Stimulated activated naive B cell treated with anti-CD40 and anti-IgM and Interleukin-4, amounts not matched to agents 10 μg/mL and 1 μg/mL and 100 μg/mL, for 72 hours (primary cell): ENCODE measurements at regions not wholly inside any gene's neighbourhood (a gene's known extent, or its start where the extent isn't known, plus 50 kb on each side); places are given as distances from the start of the nearest gene placed in this dataset.

ENCODE experiments used
- ATAC-seq, 2 donors: fragments of 150-1000 bp; cut with Tn5 transposase; replicated peaks; 2 replicates each; pipeline ENCODE4 v1.10.0; 2021; ENCODE audit warnings: moderate library complexity in 1 of 2
- DNase-seq: peaks from one replicate; pipeline ENCODE4 v3.0.0; 2021
- H3K27ac Mint-ChIP-seq: one replicate; pipeline ENCODE4 v1.8.0; 2022; ENCODE audit warnings: mild to moderate bottlenecking, mixed read lengths
- H3K27me3 Mint-ChIP-seq, 2 donors: one replicate each; pipeline ENCODE4 v1.8.0; 2022; ENCODE audit warnings: mixed read lengths in 2 of 2
- H3K36me3 Mint-ChIP-seq, 2 donors: one replicate each; pipeline ENCODE4 v1.8.0; 2022; ENCODE audit warnings: mixed read lengths in 2 of 2, mild to moderate bottlenecking in 1 of 2
- H3K4me1 Mint-ChIP-seq, 2 donors: one replicate each; pipeline ENCODE4 v1.8.0; 2022; ENCODE audit warnings: mixed read lengths in 2 of 2, mild to moderate bottlenecking in 1 of 2
- H3K4me3 Mint-ChIP-seq, 2 donors: one replicate each; pipeline ENCODE4 v1.8.0; 2022; ENCODE audit warnings: mild to moderate bottlenecking in 2 of 2, mixed read lengths in 2 of 2, moderate library complexity in 1 of 2
- H3K9me3 Mint-ChIP-seq, 2 donors: one replicate each; pipeline ENCODE4 v1.8.0; 2022; ENCODE audit warnings: mixed read lengths in 2 of 2, mild to moderate bottlenecking in 1 of 2

GRCh38 chr4:58935332-58935731 lies 1825.1 kb upstream of the IGFBP7 start:
- Mint-ChIP-seq H3K9me3 (peaks cover 2 to 3% of the 10 kb centered on the region in 2 donors), H3K27ac (no peak overlapping the region), H3K4me3 (no peak overlapping the region), H3K36me3 (no peaks in the 10 kb centered on the region), H3K4me1 (no peaks in the 10 kb centered on the region), H3K27me3 (no peaks in the 10 kb centered on the region)
- ATAC-seq (no peak), DNase-seq (no peak)

- DNase-seq, result no peak
- H3K4me3 Mint-ChIP-seq, result no peak overlapping the region
- H3K36me3 Mint-ChIP-seq, result no peaks in the 10 kb centered on the region
- no peaks in the 10 kb centered on the region for H3K27me3 Mint-ChIP-seq
- ATAC-seq, result no peak
- no peaks in the 10 kb centered on the region for H3K4me1 Mint-ChIP-seq
- H3K9me3 Mint-ChIP-seq, result peaks cover 0 to 3% of the 10 kb centered on the region in 2 donors
- no peak overlapping the region for H3K27ac Mint-ChIP-seq
Measured at GRCh38 chr4:58936436-58936835, 1826.3 kb upstream of the IGFBP7 start.

GRCh38 chr4:58940167-58940566 lies 1830.0 kb upstream of the IGFBP7 start:
- DNase-seq (no peak), ATAC-seq (no peak)
- no peaks in the 10 kb centered on the region for H3K4me1 Mint-ChIP-seq
- peaks cover 2 to 4% of the 10 kb centered on the region in 2 donors for H3K9me3 Mint-ChIP-seq
- H3K27me3 Mint-ChIP-seq, result no peaks in the 10 kb centered on the region
- no peak overlapping the region for H3K27ac Mint-ChIP-seq
- H3K4me3 Mint-ChIP-seq, result no peak overlapping the region
- H3K36me3 Mint-ChIP-seq, result no peaks in the 10 kb centered on the region

GRCh38 chr4:58941286-58941685 lies 1831.1 kb upstream of the IGFBP7 start:
- ATAC-seq, result no peak
- no peaks in the 10 kb centered on the region for H3K27me3 Mint-ChIP-seq
- H3K4me3 Mint-ChIP-seq, result no peak overlapping the region
- peaks cover 2 to 4% of the 10 kb centered on the region in 2 donors for H3K9me3 Mint-ChIP-seq
- H3K27ac Mint-ChIP-seq, result no peak overlapping the region
- DNase-seq, result no peak
- no peaks in the 10 kb centered on the region for H3K4me1 Mint-ChIP-seq
- no peaks in the 10 kb centered on the region for H3K36me3 Mint-ChIP-seq

- ATAC-seq (no peak), DNase-seq (no peak)
- Mint-ChIP-seq H3K9me3 (peaks cover 1 to 7% of the 10 kb centered on the region in 2 donors), H3K4me3 (no peak overlapping the region), H3K27me3 (no peaks in the 10 kb centered on the region), H3K36me3 (no peaks in the 10 kb centered on the region), H3K4me1 (no peaks in the 10 kb centered on the region), H3K27ac (no peak overlapping the region)
Measured at GRCh38 chr4:58953575-58953974, 1843.4 kb upstream of the IGFBP7 start.

GRCh38 chr4:58957711-58958110 lies 1847.5 kb upstream of the IGFBP7 start:
- H3K4me3 Mint-ChIP-seq, result no peak overlapping the region
- DNase-seq, result no peak
- peaks cover 0 to 4% of the 10 kb centered on the region in 2 donors for H3K9me3 Mint-ChIP-seq
- no peaks in the 10 kb centered on the region for H3K27me3 Mint-ChIP-seq
- ATAC-seq, result no peak
- H3K27ac Mint-ChIP-seq, result no peak overlapping the region
- no peaks in the 10 kb centered on the region for H3K36me3 Mint-ChIP-seq
- no peaks in the 10 kb centered on the region for H3K4me1 Mint-ChIP-seq

- DNase-seq, result no peak
- no peaks in the 10 kb centered on the region for H3K4me1 Mint-ChIP-seq
- no peak overlapping the region for H3K4me3 Mint-ChIP-seq
- H3K9me3 Mint-ChIP-seq, result no peaks in the 10 kb centered on the region
- H3K36me3 Mint-ChIP-seq, result no peaks in the 10 kb centered on the region
- no peak for ATAC-seq
- H3K27me3 Mint-ChIP-seq, result no peaks in the 10 kb centered on the region
- H3K27ac Mint-ChIP-seq, result no peak overlapping the region
Measured at GRCh38 chr4:58961283-58961682, 1851.1 kb upstream of the IGFBP7 start.

- DNase-seq (no peak), ATAC-seq (no peak)
- H3K4me1 Mint-ChIP-seq, result no peaks in the 10 kb centered on the region
- no peaks in the 10 kb centered on the region for H3K36me3 Mint-ChIP-seq
- H3K27me3 Mint-ChIP-seq, result no peaks in the 10 kb centered on the region
- H3K9me3 Mint-ChIP-seq, result no peaks in the 10 kb centered on the region
- H3K27ac Mint-ChIP-seq, result no peak overlapping the region
- no peak overlapping the region for H3K4me3 Mint-ChIP-seq
Measured at GRCh38 chr4:58961925-58962324, 1851.7 kb upstream of the IGFBP7 start.

GRCh38 chr4:58962424-58962823 lies 1852.2 kb upstream of the IGFBP7 start:
- Mint-ChIP-seq H3K9me3 (no peaks in the 10 kb centered on the region), H3K27me3 (no peaks in the 10 kb centered on the region), H3K27ac (no peak overlapping the region), H3K4me1 (no peaks in the 10 kb centered on the region), H3K36me3 (no peaks in the 10 kb centered on the region), H3K4me3 (no peak overlapping the region)
- ATAC-seq (no peak), DNase-seq (no peak)

GRCh38 chr4:58981828-58982227 lies 1871.6 kb upstream of the IGFBP7 start:
- H3K9me3 Mint-ChIP-seq, result peaks cover 1 to 5% of the 10 kb centered on the region in 2 donors
- H3K36me3 Mint-ChIP-seq, result no peaks in the 10 kb centered on the region

GRCh38 chr4:58983887-58984286 lies 1873.7 kb upstream of the IGFBP7 start:
- peaks cover 3 to 5% of the 10 kb centered on the region in 2 donors for H3K9me3 Mint-ChIP-seq
- no peaks in the 10 kb centered on the region for H3K4me1 Mint-ChIP-seq
- H3K27me3 Mint-ChIP-seq, result no peaks in the 10 kb centered on the region
- no peak for ATAC-seq
- no peak overlapping the region for H3K4me3 Mint-ChIP-seq
- no peak overlapping the region for H3K27ac Mint-ChIP-seq
- no peak for DNase-seq
- H3K36me3 Mint-ChIP-seq, result no peaks in the 10 kb centered on the region

More at GRCh38 chr4:58981828-58982227, 1871.6 kb upstream of the IGFBP7 start:
- H3K27ac Mint-ChIP-seq, result no peak overlapping the region
- no peak overlapping the region for H3K4me3 Mint-ChIP-seq
- no peaks in the 10 kb centered on the region for H3K4me1 Mint-ChIP-seq
- ATAC-seq (no peak), DNase-seq (no peak)
- H3K27me3 Mint-ChIP-seq, result no peaks in the 10 kb centered on the region

- DNase-seq, result no peak
- Mint-ChIP-seq H3K4me3 (no peak overlapping the region), H3K36me3 (no peaks in the 10 kb centered on the region), H3K4me1 (no peaks in the 10 kb centered on the region), H3K9me3 (peaks cover 0 to 1% of the 10 kb centered on the region in 2 donors), H3K27ac (no peak overlapping the region), H3K27me3 (no peaks in the 10 kb centered on the region)
- no peak for ATAC-seq
Measured at GRCh38 chr4:59002148-59002547, 1892.0 kb upstream of the IGFBP7 start.

- no peak overlapping the region for H3K27ac Mint-ChIP-seq
- H3K4me3 Mint-ChIP-seq, result no peak overlapping the region
- ATAC-seq (no peak), DNase-seq (no peak)
- no peaks in the 10 kb centered on the region for H3K36me3 Mint-ChIP-seq
- peaks cover 0 to 5% of the 10 kb centered on the region in 2 donors for H3K9me3 Mint-ChIP-seq
- H3K27me3 Mint-ChIP-seq, result no peaks in the 10 kb centered on the region
- H3K4me1 Mint-ChIP-seq, result no peaks in the 10 kb centered on the region
Measured at GRCh38 chr4:59024257-59024656, 1914.1 kb upstream of the IGFBP7 start.

GRCh38 chr4:59037812-59038211 lies 1927.6 kb upstream of the IGFBP7 start:
- no peaks in the 10 kb centered on the region for H3K9me3 Mint-ChIP-seq
- no peak overlapping the region for H3K4me3 Mint-ChIP-seq
- no peak for ATAC-seq
- no peak overlapping the region for H3K27ac Mint-ChIP-seq
- no peaks in the 10 kb centered on the region for H3K4me1 Mint-ChIP-seq
- H3K27me3 Mint-ChIP-seq, result no peaks in the 10 kb centered on the region
- no peaks in the 10 kb centered on the region for H3K36me3 Mint-ChIP-seq
- DNase-seq, result no peak

GRCh38 chr4:59039046-59039445 lies 1928.9 kb upstream of the IGFBP7 start:
- Mint-ChIP-seq H3K27ac (no peak overlapping the region), H3K27me3 (no peaks in the 10 kb centered on the region), H3K4me3 (no peak overlapping the region), H3K4me1 (no peaks in the 10 kb centered on the region), H3K9me3 (no peaks in the 10 kb centered on the region), H3K36me3 (no peaks in the 10 kb centered on the region)
- no peak for DNase-seq
- ATAC-seq, result no peak

GRCh38 chr4:59044286-59044900 lies 1934.2 kb upstream of the IGFBP7 start:
- no peaks in the 10 kb centered on the region for H3K36me3 Mint-ChIP-seq
- H3K9me3 Mint-ChIP-seq, result peaks cover 0 to 1% of the 10 kb centered on the region in 2 donors
- no peaks in the 10 kb centered on the region for H3K4me1 Mint-ChIP-seq
- H3K27ac Mint-ChIP-seq, result no peak overlapping the region
- ATAC-seq (no peak), DNase-seq (no peak)
- no peak overlapping the region for H3K4me3 Mint-ChIP-seq
- no peaks in the 10 kb centered on the region for H3K27me3 Mint-ChIP-seq
